ENCODE measurements at regions not wholly inside any gene's neighbourhood (a gene's known extent, or its start where the extent isn't known, plus 50 kb on each side); places are given as distances from the start of the nearest gene placed in this dataset.

DNA sequence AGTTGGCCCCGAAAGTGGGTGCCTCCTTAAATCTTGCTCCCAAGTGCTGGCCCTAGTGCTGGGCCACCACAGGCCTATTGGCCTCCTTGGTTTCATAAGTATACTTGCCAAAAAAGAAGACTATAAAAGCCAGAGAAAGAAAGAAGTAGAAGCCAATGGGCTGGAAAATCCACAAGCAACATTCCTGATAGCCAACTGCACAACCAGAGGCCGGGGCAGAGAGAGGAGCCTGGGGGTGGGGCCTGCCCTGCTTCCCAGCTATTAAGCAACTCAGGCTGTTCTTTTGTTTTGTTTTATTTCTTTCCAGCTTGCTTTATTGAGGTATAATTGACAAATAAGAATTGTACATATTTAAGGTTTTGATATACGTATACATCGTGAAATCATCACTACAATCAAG is 177.2 kb upstream of the NTF3 start:
- Histone ChIP-seq H3K27ac (ENCODE audit: insufficient read depth, low read depth, low read length, poor library complexity, severe bottlenecking) (no peak overlapping the region), H3K9me3 (ENCODE audit: control insufficient read depth, low read length) (no peaks in the 10 kb centered on the region), H3K4me1 (ENCODE audit: control insufficient read depth, insufficient read depth, low read length) (peaks cover 16% of the 10 kb centered on the region), H3K27me3 (ENCODE audit: control insufficient read depth, insufficient read depth, low read length, poor library complexity, severe bottlenecking) (no peaks in the 10 kb centered on the region), H3K4me3 (ENCODE audit: insufficient read depth, low read depth, low read length) (no peak overlapping the region), H3K36me3 (ENCODE audit: control insufficient read depth, insufficient read depth, low read length) (no peaks in the 10 kb centered on the region)
- 76% methylated on average over 4 of the region's 4 CpGs for WGBS, 2 experiments

DNA sequence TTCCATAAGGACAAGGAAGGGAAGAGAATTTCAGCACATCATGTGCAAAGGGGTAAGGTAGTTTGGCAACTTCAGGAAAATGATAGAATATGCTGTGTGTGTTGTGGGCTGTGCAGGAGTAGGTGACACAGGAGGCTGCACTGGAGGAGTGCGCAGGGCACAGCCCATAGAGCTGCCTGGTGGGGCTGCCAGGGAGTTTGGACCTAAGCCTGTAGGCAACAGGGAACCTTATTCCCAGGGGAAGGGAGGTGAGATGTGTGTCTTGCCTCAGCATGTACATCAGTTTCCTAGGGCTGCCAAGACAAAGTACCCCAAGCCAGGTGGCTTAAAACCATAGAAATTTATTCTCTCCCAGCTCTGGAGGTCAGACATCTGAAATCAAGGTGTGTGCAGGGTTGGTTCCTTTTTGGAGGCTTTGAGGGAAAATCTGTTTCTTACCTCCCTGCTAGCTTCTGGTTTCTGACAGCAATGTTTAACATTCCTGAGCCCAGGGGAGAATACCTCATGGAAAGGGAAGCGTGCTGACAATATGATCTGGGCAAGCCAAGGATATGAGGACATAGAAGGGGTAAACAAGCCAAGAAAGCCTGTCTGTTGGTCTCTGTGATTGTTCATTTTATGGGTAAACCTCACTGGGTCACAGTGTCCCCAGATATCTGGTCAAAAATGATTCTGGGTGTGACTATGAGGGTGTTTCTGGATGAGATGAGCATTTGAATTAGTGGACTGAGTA is 174.0 kb upstream of the NTF3 start:
- peaks cover 16% of the 10 kb centered on the region for H3K4me1 ChIP-seq (ENCODE audit: control insufficient read depth, insufficient read depth, low read length)
- no peak overlapping the region for H3K27ac ChIP-seq (ENCODE audit: insufficient read depth, low read depth, low read length, poor library complexity, severe bottlenecking)
- H3K4me3 ChIP-seq (ENCODE audit: insufficient read depth, low read depth, low read length), result no peak overlapping the region
- WGBS, 2 experiments, result 93% methylated on average over 2 of the region's 2 CpGs
- no peaks in the 10 kb centered on the region for H3K27me3 ChIP-seq (ENCODE audit: control insufficient read depth, insufficient read depth, low read length, poor library complexity, severe bottlenecking)
- H3K36me3 ChIP-seq (ENCODE audit: control insufficient read depth, insufficient read depth, low read length), result no peaks in the 10 kb centered on the region
- no peaks in the 10 kb centered on the region for H3K9me3 ChIP-seq (ENCODE audit: control insufficient read depth, low read length)

DNA sequence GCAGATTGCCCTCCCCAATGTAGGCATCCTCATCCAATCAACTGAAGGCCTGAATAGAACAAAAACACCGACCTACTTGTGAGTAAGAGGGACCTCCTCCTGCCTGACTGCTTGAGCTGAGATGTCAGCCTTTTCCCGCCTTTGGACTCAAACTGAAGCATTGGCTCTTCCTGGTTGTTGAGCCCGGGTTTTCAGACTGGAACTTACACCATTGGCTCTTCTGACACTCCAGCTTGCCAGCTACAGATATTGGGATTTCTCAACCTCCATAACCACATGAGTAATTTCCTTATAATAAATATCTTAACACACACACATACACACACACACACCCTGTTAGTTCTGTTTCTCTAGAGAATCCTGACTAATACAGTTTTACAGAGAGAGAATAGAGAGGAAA is 173.4 kb upstream of the NTF3 start:
- Histone ChIP-seq H3K27ac (ENCODE audit: insufficient read depth, low read depth, low read length, poor library complexity, severe bottlenecking) (no peak overlapping the region), H3K9me3 (ENCODE audit: control insufficient read depth, low read length) (no peaks in the 10 kb centered on the region), H3K36me3 (ENCODE audit: control insufficient read depth, insufficient read depth, low read length) (no peaks in the 10 kb centered on the region), H3K27me3 (ENCODE audit: control insufficient read depth, insufficient read depth, low read length, poor library complexity, severe bottlenecking) (no peaks in the 10 kb centered on the region), H3K4me1 (ENCODE audit: control insufficient read depth, insufficient read depth, low read length) (peaks cover 16% of the 10 kb centered on the region), H3K4me3 (ENCODE audit: insufficient read depth, low read depth, low read length) (no peak overlapping the region)
- WGBS, 2 experiments, result 67 to 69% methylated on average over 3 of the region's 3 CpGs

DNA sequence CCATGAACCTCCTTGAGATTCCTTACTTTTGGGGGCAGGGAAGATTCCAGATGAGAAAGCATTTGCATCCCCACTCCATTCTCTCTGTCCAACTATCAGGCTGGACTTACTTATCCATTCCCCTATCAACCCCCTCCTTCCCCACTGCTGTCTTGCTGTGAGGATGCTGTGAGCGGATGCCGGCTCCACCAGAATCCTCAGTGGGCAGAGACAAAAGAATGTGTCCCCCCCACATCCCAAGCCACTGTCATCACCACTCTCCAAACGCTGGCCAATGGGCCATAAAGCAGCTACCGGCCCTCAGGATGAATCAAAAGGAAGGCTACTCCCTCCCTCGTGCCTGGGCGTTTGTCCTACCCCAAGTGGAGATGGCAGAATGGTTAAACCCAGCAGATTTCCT is 173.0 kb upstream of the NTF3 start:
- 60 to 72% methylated on average over 6 of the region's 6 CpGs for WGBS, 2 experiments
- H3K4me1 ChIP-seq (ENCODE audit: control insufficient read depth, insufficient read depth, low read length), result peaks cover 16% of the 10 kb centered on the region
- H3K27ac ChIP-seq (ENCODE audit: insufficient read depth, low read depth, low read length, poor library complexity, severe bottlenecking), result no peak overlapping the region
- H3K4me3 ChIP-seq (ENCODE audit: insufficient read depth, low read depth, low read length), result no peak overlapping the region
- no peaks in the 10 kb centered on the region for H3K9me3 ChIP-seq (ENCODE audit: control insufficient read depth, low read length)
- no peaks in the 10 kb centered on the region for H3K36me3 ChIP-seq (ENCODE audit: control insufficient read depth, insufficient read depth, low read length)
- H3K27me3 ChIP-seq (ENCODE audit: control insufficient read depth, insufficient read depth, low read length, poor library complexity, severe bottlenecking), result no peaks in the 10 kb centered on the region

DNA sequence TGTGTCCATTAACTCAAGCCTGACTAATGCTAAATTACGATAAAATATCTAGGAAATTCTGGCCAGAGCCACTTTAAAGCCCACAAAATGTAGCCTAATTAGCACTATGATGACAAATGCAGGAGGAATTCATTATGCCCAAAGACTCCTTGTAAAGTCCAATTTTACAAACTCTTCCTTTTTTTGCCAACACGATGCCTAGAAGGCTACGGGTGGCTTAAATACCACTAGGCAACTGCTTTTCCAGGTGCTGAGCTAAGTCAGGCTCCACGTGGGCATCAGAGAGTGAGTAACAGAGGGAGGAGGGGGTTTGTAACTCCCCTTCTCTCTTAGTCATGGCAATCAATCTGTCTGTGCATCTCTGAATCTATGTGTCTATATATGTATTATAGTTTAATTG is 172.4 kb upstream of the NTF3 start:
- peaks cover 16% of the 10 kb centered on the region for H3K4me1 ChIP-seq (ENCODE audit: control insufficient read depth, insufficient read depth, low read length)
- no peaks in the 10 kb centered on the region for H3K27me3 ChIP-seq (ENCODE audit: control insufficient read depth, insufficient read depth, low read length, poor library complexity, severe bottlenecking)
- no peaks in the 10 kb centered on the region for H3K36me3 ChIP-seq (ENCODE audit: control insufficient read depth, insufficient read depth, low read length)
- no peaks in the 10 kb centered on the region for H3K9me3 ChIP-seq (ENCODE audit: control insufficient read depth, low read length)
- 83 to 84% methylated on average over 4 of the region's 4 CpGs for WGBS, 2 experiments
- H3K4me3 ChIP-seq (ENCODE audit: insufficient read depth, low read depth, low read length), result no peak overlapping the region
- H3K27ac ChIP-seq (ENCODE audit: insufficient read depth, low read depth, low read length, poor library complexity, severe bottlenecking), result no peak overlapping the region

DNA sequence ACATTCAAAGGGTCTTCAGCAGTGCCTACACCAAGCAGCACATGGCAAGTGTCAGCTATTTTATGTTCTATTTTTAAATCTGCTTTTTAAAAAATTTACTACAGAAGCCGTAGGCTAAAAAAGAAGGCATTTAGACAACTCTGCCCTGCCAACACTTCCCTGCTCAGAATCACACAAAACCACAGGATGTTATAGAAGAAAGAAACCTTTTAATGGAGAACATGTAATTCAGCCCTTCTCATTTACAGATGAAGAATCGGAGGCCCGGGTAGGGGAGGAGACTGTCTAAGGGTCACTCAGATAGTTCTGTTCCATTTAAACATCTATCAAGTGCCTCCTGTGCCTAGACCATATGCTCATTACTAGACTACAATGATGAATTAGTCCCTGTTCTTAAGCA is 171.8 kb upstream of the NTF3 start:
- 91 to 97% methylated on average over 3 of the region's 3 CpGs for WGBS, 2 experiments

DNA sequence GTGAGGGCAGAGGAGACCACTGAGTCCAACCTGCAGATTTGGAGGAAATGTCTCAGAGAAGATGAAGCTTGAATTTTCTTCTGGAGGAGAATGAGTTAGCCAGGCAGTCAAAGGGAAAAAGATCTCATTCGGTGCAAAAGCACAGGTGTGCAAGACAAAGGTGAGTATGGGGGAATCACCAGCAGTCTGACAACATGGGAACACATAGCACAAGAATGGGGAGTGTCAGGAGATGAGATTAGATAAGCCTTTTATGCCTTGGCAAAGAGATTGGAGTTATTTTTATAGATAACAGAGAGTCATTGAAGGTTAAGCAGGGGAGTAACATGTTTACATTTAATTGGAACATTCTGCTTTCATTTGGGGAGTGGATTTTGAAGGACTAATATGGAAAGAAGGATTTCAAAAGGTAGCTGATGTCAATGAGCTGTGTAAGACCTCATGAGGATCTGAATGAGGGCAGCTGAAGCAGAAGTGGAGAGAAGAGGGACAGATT is 171.3 kb upstream of the NTF3 start:
- 91 to 94% methylated on average over 1 of the region's 1 CpG for WGBS, 2 experiments
- H3K27ac ChIP-seq (ENCODE audit: insufficient read depth, low read depth, low read length, poor library complexity, severe bottlenecking), result no peak overlapping the region
- H3K9me3 ChIP-seq (ENCODE audit: control insufficient read depth, low read length), result no peaks in the 10 kb centered on the region
- peaks cover 16% of the 10 kb centered on the region for H3K4me1 ChIP-seq (ENCODE audit: control insufficient read depth, insufficient read depth, low read length)
- no peak overlapping the region for H3K4me3 ChIP-seq (ENCODE audit: insufficient read depth, low read depth, low read length)
- no peaks in the 10 kb centered on the region for H3K36me3 ChIP-seq (ENCODE audit: control insufficient read depth, insufficient read depth, low read length)
- H3K27me3 ChIP-seq (ENCODE audit: control insufficient read depth, insufficient read depth, low read length, poor library complexity, severe bottlenecking), result no peaks in the 10 kb centered on the region

More for the DNA sequence above, 171.8 kb upstream of the NTF3 start:
- H3K27ac ChIP-seq (ENCODE audit: insufficient read depth, low read depth, low read length, poor library complexity, severe bottlenecking), result no peak overlapping the region
- H3K9me3 ChIP-seq (ENCODE audit: control insufficient read depth, low read length), result no peaks in the 10 kb centered on the region
- no peaks in the 10 kb centered on the region for H3K36me3 ChIP-seq (ENCODE audit: control insufficient read depth, insufficient read depth, low read length)
- no peaks in the 10 kb centered on the region for H3K27me3 ChIP-seq (ENCODE audit: control insufficient read depth, insufficient read depth, low read length, poor library complexity, severe bottlenecking)
- peaks cover 16% of the 10 kb centered on the region for H3K4me1 ChIP-seq (ENCODE audit: control insufficient read depth, insufficient read depth, low read length)
- no peak overlapping the region for H3K4me3 ChIP-seq (ENCODE audit: insufficient read depth, low read depth, low read length)

DNA sequence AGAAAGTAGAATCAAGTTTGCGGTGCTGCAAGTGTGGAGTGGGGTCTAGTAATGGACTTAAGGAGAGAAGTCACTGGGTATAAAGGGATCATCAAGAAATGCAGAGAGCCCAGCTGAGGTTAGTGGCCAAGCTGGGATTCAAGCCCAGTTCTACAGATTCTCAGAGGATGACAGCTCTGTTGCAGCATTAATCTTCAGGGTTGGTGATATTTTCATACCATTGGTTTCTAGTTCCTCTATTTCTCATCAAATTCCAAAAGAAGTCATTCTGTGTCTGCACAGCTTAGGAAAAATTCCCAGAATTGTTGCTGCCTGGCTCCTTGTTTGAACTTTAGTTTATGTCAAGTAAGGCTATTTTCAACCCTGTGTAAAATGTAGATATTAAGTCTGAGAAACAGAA is 169.5 kb upstream of the NTF3 start:
- no peaks in the 10 kb centered on the region for H3K36me3 ChIP-seq (ENCODE audit: control insufficient read depth, insufficient read depth, low read length)
- 96 to 97% methylated on average over 1 of the region's 1 CpG for WGBS, 2 experiments
- peaks cover 16% of the 10 kb centered on the region for H3K4me1 ChIP-seq (ENCODE audit: control insufficient read depth, insufficient read depth, low read length)
- H3K27ac ChIP-seq (ENCODE audit: insufficient read depth, low read depth, low read length, poor library complexity, severe bottlenecking), result no peak overlapping the region
- no peaks in the 10 kb centered on the region for H3K9me3 ChIP-seq (ENCODE audit: control insufficient read depth, low read length)
- H3K4me3 ChIP-seq (ENCODE audit: insufficient read depth, low read depth, low read length), result no peak overlapping the region
- H3K27me3 ChIP-seq (ENCODE audit: control insufficient read depth, insufficient read depth, low read length, poor library complexity, severe bottlenecking), result no peaks in the 10 kb centered on the region

DNA sequence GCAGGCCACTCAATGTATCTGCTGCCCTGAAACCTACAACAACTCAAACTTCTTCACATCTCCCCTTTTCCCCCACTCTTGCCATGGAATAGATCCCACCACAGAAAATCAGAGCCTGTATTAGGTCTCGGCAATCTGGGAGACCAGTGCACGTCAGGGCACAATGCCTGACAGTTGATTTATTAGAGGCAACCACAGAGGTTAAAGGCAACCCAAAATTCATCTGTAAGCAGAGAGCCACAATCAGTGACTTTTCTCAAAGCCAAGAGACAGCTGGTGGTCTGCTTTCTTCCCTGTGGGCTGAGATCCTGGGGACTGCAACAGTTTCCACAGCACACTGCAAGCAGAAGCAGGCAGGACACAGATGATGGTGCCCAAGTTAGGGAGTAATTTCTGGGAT is 169.0 kb upstream of the NTF3 start:
- Histone ChIP-seq H3K4me1 (ENCODE audit: control insufficient read depth, insufficient read depth, low read length) (peaks cover 16% of the 10 kb centered on the region), H3K4me3 (ENCODE audit: insufficient read depth, low read depth, low read length) (no peak overlapping the region), H3K27me3 (ENCODE audit: control insufficient read depth, insufficient read depth, low read length, poor library complexity, severe bottlenecking) (no peaks in the 10 kb centered on the region), H3K36me3 (ENCODE audit: control insufficient read depth, insufficient read depth, low read length) (no peaks in the 10 kb centered on the region), H3K9me3 (ENCODE audit: control insufficient read depth, low read length) (no peaks in the 10 kb centered on the region), H3K27ac (ENCODE audit: insufficient read depth, low read depth, low read length, poor library complexity, severe bottlenecking) (no peak overlapping the region)
- 82 to 91% methylated on average over 2 of the region's 2 CpGs for WGBS, 2 experiments

DNA sequence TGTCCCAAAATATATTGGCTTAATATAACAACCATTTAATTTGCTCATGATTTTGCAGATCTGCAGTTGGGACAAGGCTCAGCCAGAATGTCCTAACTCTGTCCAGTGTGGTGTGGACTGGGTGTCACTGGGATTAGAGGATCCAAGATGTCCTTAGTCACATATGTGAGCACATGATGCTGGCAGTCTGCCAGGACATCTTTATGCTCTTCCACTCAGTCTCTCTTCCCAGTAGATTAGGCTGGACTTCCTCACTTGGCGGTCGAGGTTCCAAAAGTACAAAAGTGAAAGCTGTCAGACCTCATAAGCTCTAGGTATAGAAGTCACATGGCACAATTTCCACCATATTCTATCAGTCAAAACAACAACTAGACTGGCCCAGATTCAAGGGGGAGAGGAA is 167.9 kb upstream of the NTF3 start:
- Histone ChIP-seq H3K27ac (ENCODE audit: insufficient read depth, low read depth, low read length, poor library complexity, severe bottlenecking) (no peak overlapping the region), H3K36me3 (ENCODE audit: control insufficient read depth, insufficient read depth, low read length) (no peaks in the 10 kb centered on the region), H3K27me3 (ENCODE audit: control insufficient read depth, insufficient read depth, low read length, poor library complexity, severe bottlenecking) (no peaks in the 10 kb centered on the region), H3K9me3 (ENCODE audit: control insufficient read depth, low read length) (no peaks in the 10 kb centered on the region), H3K4me3 (ENCODE audit: insufficient read depth, low read depth, low read length) (no peak overlapping the region), H3K4me1 (ENCODE audit: control insufficient read depth, insufficient read depth, low read length) (peaks cover 15% of the 10 kb centered on the region)
- 89 to 100% methylated on average over 2 of the region's 2 CpGs for WGBS, 2 experiments

Data from ectodermal cell (in vitro differentiated cells).